Fibroblast of lung (primary cell): ENCODE measurements at regions not wholly inside any gene's neighbourhood (a gene's known extent, or its start where the extent isn't known, plus 50 kb on each side); places are given as distances from the start of the nearest gene placed in this dataset.

Source experiments
- CTCF ChIP-seq, 2 donors: IDR thresholded peaks in 1 of 2; conservative IDR thresholded peaks in 1 of 2; 1 replicate in 1 of 2; 2 replicates in 1 of 2; pipeline ENCODE4 v1.5.1; 2011 to 2012; ENCODE audit warnings: low read length in 2 of 2, control low read depth in 1 of 2, inconsistent platforms in 1 of 2, low read depth in 1 of 2, mild to moderate bottlenecking in 1 of 2
- EZH2 ChIP-seq: IDR thresholded peaks from 2 replicates; pipeline ENCODE4 v1.5.1; 2012; ENCODE audit warnings: low read length, control low read depth, mild to moderate bottlenecking; ENCODE audit errors: missing control alignments

- no peak for TF ChIP-seq CTCF (conservative IDR thresholded peaks at IDR 0.05 in 1 of 2, IDR thresholded peaks at IDR 0.05 in 1 of 2; ENCODE audit: low read depth in 1 of 2, low read length in 2 of 2)
- TF ChIP-seq EZH2, result no peak
Measured at GRCh38 chr10:8688881-8689280, 634.4 kb downstream of the GATA3 start.
